Activated CD4-positive, alpha-beta T cell treated with anti-CD3 and anti-CD28 coated beads, Interleukin-2, amount 50 U/mL, for 1 hour (primary cell): ENCODE measurements at regions not wholly inside any gene's neighbourhood (a gene's known extent, or its start where the extent isn't known, plus 50 kb on each side); places are given as distances from the start of the nearest gene placed in this dataset.
"Not testable (repeated sequence)": the region's sequence is repeated elsewhere in the genome, so short reads cannot be mapped to it uniquely, and the experiment has no call there.

Source experiments
- DNase-seq: peaks from one replicate; pipeline ENCODE4 v3.0.0-alpha.2; 2020

- no peak for DNase-seq
Measured at GRCh38 chr3:181530584-181530983, 181.1 kb upstream of the SOX2 start.

GRCh38 chr3:181521831-181522230 lies 189.9 kb upstream of the SOX2 start:
- DNase-seq, result no peak

DNA sequence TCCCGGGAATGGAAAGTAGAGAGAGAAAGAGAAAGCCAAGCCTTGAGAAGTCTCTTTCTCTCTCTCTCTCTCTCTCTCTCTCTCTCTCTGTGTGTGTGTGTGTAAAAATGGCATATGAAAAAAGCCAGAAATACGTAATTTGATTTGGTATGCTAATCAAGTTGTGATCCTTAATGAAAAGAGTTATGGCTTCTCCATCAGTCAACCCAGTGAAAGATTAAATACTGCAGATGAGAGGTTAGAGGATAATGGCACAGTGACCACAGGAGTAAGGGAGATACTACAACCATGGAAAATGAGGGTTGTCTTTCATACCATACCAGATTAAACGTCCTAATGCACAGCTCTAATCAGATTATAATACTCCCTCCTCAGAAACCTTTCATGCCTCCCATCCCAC lies 193.5 kb upstream of the SOX2 start:
- DNase-seq, result no peak

DNA sequence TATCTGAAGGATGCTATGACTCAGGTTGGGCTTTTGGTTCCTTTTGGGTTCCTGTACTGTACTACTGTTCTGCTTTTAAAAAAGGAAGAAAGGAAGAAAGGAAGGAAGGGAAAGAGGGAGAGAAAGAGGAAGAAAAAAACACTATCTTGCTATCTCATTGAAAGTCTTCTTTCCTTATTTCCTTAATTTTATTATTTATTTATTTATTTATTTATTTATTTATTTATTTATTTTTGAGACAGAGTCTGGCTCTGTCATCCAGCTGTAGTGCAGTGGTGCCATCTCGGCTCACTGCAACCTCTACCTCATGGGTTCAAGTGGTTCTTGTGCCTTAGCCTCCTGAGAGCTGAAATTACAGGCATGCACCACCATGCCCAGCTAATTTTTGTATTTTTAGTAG lies 198.9 kb upstream of the SOX2 start:
- no peak for DNase-seq

GRCh38 chr3:181510500-181510899 lies 201.2 kb upstream of the SOX2 start:
- no peak for DNase-seq

GRCh38 chr3:181497358-181497757 lies 214.4 kb upstream of the SOX2 start:
- no peak for DNase-seq

GRCh38 chr3:181493423-181493822 lies 218.3 kb upstream of the SOX2 start:
- no peak for DNase-seq

DNA sequence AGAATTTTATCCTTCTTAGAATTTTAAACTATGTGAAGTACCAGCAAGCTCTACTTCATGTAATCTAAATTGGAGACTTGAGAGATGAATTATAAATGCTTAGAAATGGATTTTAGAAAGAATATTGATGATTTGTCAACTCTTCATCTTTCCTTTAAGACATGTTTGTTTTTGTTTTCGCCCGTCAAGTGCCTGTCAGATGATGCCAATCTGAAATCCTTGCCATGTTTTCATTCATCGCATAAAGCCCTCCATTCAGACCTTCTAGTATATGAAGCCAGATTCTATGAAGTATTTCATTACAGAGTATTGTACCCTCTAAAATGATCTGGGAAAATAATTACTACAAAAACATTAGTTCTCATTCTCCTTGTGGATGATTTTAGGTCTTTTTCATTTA lies 223.2 kb upstream of the SOX2 start:
- no peak for DNase-seq

DNA sequence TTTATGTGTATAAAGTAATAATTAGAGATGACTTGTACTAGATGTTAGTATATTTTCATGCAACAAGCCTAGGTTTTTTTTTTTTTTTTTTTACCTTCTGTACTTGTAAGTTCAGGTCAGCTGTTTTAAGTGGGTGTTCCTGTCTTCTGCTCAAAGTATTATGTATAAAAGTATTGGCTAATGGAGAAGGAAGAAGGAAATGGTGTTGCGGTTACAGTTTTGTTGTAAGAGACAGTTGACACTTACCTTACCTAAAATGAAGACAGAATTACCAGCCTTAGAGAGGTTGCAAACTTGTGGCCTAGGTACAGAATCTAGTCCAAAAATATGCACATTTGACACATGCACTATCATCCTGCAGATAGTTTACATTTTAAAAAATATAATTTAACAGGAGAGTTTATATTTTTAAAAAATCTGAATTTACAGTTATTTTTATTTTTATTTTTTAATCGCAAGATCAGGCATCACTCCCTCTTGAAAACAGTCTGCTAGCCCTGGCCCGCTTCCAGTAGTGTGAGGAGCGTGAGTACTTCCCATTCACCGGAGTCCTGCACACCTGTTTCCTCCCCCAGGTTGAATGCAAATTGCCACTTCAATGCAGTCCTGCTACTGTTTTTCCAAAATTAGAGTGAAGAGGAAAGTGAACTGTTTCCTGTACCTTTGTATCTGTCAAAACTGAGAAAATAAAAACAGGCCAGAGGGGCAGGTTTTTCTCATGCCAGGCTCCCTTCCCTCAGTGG lies 224.3 kb upstream of the SOX2 start:
- no peak for DNase-seq

GRCh38 chr3:181486141-181486885 lies 225.4 kb upstream of the SOX2 start:
- no peak for DNase-seq

DNA sequence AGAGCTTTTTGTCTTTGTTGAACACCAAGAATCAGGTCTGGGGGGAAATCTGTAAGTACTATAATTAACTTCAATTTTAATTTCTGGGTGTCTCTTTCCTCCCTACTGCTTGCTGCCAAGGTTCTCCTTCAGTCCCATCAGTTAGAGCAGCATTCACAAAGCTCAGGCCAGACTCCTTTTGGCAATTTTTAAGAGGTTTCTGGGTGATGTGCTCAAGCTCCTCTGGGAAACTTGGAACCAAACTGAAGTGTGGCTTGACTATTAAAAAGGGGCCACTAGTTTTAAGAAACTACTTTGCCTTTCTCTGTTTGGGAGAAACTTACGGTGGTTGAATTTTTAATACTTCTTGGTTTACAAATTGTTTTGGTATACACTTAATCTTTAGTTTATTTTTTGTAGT lies 227.7 kb upstream of the SOX2 start:
- no peak for DNase-seq

DNA sequence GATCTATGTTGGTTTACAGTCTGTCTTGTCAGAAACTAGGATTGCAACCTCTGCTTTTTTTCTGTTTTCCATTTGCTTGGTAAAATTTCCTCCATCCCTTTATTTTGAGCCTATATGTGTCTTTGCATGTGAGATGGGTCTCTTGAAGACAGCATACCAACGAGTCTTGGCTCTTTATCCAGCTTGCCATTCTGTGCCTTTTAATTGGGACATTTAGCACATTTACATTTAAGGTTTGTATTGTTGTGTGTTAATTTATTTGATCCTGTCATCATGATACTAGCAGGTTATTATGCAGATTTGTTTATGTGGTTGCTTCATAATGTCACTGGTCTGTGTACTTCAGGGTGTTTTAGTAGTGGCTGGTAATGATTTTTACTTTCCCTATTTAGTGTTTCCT lies 236.6 kb upstream of the SOX2 start:
- not testable (repeated sequence) for DNase-seq

DNA sequence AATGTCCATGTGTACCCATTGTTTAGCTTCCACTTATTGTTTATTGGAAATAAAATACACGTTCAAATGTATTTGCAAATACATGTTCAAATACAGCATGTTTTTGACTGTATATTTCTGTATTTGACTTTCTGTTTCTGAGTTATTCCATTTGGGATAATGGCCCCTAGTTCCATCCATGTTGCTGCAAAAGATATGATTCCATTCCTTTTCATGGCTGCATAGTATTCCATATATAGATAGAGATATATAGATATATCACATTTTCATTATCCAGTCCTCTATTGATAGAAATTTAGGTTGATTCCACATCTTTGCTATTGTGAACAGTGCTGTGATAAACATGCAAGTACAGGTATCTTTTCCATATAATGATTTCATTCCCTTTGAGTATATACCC lies 241.4 kb upstream of the SOX2 start:
- no peak for DNase-seq

GRCh38 chr3:181464033-181464694 lies 247.6 kb upstream of the SOX2 start:
- DNase-seq, result no peak

GRCh38 chr3:181461381-181461780 lies 250.3 kb upstream of the SOX2 start:
- DNase-seq, result no peak

DNA sequence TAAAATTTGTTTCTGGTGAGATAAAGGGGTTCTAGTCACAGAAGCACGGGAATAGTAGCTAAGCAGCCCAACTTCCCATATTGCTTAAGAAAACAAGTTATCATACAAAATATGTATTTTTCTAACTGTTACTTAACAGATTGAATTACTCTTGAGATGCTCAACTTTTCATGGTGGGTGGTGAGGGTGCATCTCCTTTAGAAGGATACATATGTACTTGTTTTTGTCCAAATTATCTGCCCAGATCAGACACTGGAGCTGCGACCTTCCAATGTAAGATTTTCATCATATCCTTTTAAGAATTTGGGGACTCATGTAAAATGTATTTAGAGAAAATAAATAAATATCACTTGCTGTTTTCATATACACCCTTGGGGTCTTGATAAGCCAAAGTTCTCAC lies 252.2 kb upstream of the SOX2 start:
- no peak for DNase-seq

DNA sequence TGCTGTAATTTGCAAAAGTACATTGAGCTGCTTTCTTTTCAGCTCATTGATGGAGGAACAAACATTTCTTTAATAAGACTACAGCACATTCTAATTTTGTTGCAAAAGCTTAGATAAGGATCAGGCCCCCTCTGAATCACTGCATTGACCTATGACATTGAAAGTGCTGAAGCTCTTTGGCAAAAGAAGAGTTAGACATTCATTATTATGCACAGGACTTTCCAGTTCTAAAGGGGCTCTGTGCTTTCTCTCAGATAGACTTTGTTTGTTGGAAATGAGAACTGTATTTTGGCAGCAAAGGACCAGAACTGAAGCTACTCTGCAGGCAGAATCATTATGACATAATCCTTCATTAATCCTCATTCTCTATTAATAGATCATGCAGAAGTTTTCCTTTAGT lies 252.9 kb upstream of the SOX2 start:
- no peak for DNase-seq

- DNase-seq, result no peak
Measured at GRCh38 chr3:181457756-181458155, 254.0 kb upstream of the SOX2 start.

GRCh38 chr3:181457190-181457589 lies 254.5 kb upstream of the SOX2 start:
- DNase-seq, result no peak

DNA sequence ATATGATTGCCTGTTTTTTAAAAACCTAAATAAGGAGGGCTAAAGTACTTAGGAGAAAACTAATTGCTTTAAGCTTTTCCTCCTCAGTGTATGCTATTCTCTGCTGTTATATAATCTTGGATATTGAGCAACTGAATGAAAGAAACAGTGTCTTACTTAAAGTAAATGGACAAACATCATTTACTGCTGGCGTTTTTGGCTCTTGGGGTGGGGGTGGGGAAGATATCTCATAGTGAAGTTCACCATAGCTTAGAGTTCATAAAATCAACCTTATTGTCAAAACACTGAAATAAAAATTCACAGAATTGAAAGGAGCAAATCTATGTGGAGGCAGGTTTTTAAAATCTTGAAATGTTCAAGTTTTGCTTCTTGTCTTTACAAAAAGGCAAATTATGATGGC lies 256.4 kb upstream of the SOX2 start:
- DNase-seq, result no peak

GRCh38 chr3:181454451-181455027 lies 257.2 kb upstream of the SOX2 start:
- no peak for DNase-seq

DNA sequence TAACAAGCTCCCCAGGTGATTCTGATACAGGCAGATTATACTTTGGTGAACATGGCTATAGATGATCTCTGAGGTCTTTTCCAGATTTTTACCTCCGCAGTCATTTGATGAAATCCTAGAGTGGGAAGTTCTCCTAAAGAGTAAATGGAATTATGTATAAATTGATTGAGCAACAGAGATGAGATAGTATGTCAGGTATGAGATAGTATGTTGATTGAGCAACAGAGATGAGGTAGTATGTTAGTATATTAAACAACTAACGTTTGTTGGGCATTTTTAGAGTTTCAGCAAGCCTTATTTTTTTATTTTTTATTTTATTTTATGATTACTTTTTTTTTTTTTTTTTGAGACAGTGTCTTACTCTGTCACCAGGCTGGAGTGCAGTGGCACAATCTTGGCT lies 265.0 kb upstream of the SOX2 start:
- no peak for DNase-seq

DNA sequence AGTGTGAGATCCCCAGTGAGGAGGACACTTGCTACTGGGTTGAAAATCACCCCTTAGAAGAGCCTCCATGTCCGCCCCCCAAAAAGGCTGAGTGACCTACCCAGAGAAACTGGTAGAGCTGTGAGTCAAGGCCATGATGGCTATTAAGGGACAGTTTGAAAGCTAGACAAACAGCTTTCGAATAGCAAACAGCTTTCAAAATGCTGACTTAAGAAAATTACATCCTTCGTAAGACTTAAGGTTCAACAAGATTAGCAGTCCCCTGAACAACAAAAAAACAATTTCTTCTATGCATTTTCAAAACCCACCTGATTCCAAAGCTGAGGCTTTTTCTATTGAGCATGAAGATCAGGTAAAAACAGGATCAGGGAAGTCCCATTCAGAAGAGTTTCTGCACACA lies 269.7 kb upstream of the SOX2 start:
- DNase-seq, result no peak

DNA sequence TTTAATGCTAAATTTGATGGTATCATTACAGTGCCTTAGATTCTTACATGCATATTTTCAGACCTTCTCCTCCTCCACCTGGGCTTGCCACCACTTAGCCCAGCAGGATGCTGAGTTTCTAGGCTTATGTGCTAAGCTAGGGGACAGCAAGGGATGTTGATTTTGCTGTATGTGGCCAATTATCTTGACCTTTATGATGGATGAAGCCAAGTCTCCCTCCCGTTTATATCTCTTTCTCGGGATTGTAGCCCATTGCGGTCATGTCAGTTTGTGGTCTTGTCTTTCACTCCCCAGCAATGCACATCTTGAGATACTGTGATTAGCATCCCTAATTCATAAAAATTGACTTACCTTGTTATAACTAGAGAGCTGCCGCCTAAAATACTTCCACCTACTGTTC lies 278.7 kb upstream of the SOX2 start:
- no peak for DNase-seq
